CD14-positive monocyte (primary cell): ENCODE measurements at regions not wholly inside any gene's neighbourhood (a gene's known extent, or its start where the extent isn't known, plus 50 kb on each side); places are given as distances from the start of the nearest gene placed in this dataset.

Source experiments
- DNase-seq, 3 donors: peaks; one replicate each; pipeline ENCODE4 v3.0.0-alpha.2; 2011 to 2022
- H2AFZ ChIP-seq: 2 replicates; pipeline ENCODE4 v1.6.0; 2012; ENCODE audit warnings: mild to moderate bottlenecking, low read depth, low read length, inconsistent platforms; ENCODE audit not compliant: insufficient read depth, poor library complexity, severe bottlenecking
- H3K27ac ChIP-seq, 2 donors: 1 replicate in 1 of 2; 2 replicates in 1 of 2; pipeline ENCODE4 v1.5.1; 2012 to 2013; ENCODE audit warnings: low read length in 2 of 2, control low read depth in 1 of 2, inconsistent platforms in 1 of 2, low read depth in 1 of 2, mild to moderate bottlenecking in 1 of 2
- H3K27me3 ChIP-seq, 2 donors: one replicate each; pipeline versions ENCODE4 v1.6.0 to v1.6.1; 2011 to 2013; ENCODE audit warnings: low read length in 2 of 2; ENCODE audit not compliant: control insufficient read depth in 2 of 2, insufficient read depth in 2 of 2
- H3K36me3 ChIP-seq, 2 donors: replicated peaks in 1 of 2; 1 replicate in 1 of 2; 2 replicates in 1 of 2; pipeline versions ENCODE4 v1.5.1 to v1.6.1; 2012 to 2013; ENCODE audit warnings: low read length in 2 of 2, control low read depth in 1 of 2, inconsistent platforms in 1 of 2, mild to moderate bottlenecking in 1 of 2; ENCODE audit not compliant: insufficient read depth in 2 of 2, control insufficient read depth in 1 of 2
- H3K4me1 ChIP-seq, 2 donors: 1 replicate in 1 of 2; 2 replicates in 1 of 2; pipeline versions ENCODE4 v1.5.1 to v1.6.1; 2012 to 2013; ENCODE audit warnings: low read length in 2 of 2, control low read depth in 1 of 2, inconsistent platforms in 1 of 2, mild to moderate bottlenecking in 1 of 2, moderate library complexity in 1 of 2; ENCODE audit not compliant: insufficient read depth in 2 of 2, control insufficient read depth in 1 of 2
- H3K4me2 ChIP-seq: replicated peaks from 2 replicates; pipeline ENCODE3; 2012; ENCODE audit warnings: low read length, moderate library complexity, mild to moderate bottlenecking; ENCODE audit not compliant: poor library complexity, severe bottlenecking; ENCODE audit errors: extremely low read depth
- H3K4me3 ChIP-seq, 3 experiments: fragments of 200-600 bp in 1 of 3; sonication (generic) in 1 of 3; replicated peaks in 1 of 3; 1 replicate in 2 of 3; 2 replicates in 1 of 3; pipeline ENCODE4 v1.5.1; 2011 to 2013; ENCODE audit warnings: low read length in 3 of 3, mild to moderate bottlenecking in 3 of 3, control low read depth in 2 of 3, low read depth in 2 of 3, inconsistent platforms in 1 of 3, moderate library complexity in 1 of 3
- H3K79me2 ChIP-seq: 2 replicates; pipeline ENCODE4 v1.6.0; 2012; ENCODE audit warnings: mild to moderate bottlenecking, control low read depth, inconsistent platforms, low read length, moderate library complexity; ENCODE audit not compliant: insufficient read depth
- H3K9ac ChIP-seq: 2 replicates; pipeline ENCODE4 v1.6.0; 2017; ENCODE audit warnings: low read length, mild to moderate bottlenecking; ENCODE audit not compliant: insufficient read depth, poor library complexity, severe bottlenecking
- H3K9me3 ChIP-seq, 2 donors: replicated peaks in 1 of 2; 1 replicate in 1 of 2; 2 replicates in 1 of 2; pipeline versions ENCODE4 v1.5.1 to v1.6.1; 2012 to 2013; ENCODE audit warnings: low read length in 2 of 2, control low read depth in 1 of 2; ENCODE audit not compliant: control insufficient read depth in 1 of 2, insufficient read depth in 1 of 2
- H4K20me1 ChIP-seq: 2 replicates; pipeline ENCODE4 v1.6.0; 2012; ENCODE audit warnings: mild to moderate bottlenecking, low read length, control low read depth, moderate library complexity; ENCODE audit not compliant: insufficient read depth
- H3K27ac Mint-ChIP-seq, 7 donors: one replicate each; pipeline ENCODE4 v1.8.0; 2020; ENCODE audit warnings: mild to moderate bottlenecking in 7 of 7, mixed read lengths in 7 of 7, moderate library complexity in 6 of 7, inconsistent platforms in 2 of 7
- H3K27me3 Mint-ChIP-seq, 3 donors: one replicate each; pipeline ENCODE4 v1.8.0; 2021 to 2022; ENCODE audit warnings: low read depth in 3 of 3, mild to moderate bottlenecking in 3 of 3, mixed read lengths in 3 of 3, moderate library complexity in 3 of 3, inconsistent platforms in 1 of 3
- H3K36me3 Mint-ChIP-seq, 2 donors: one replicate each; pipeline ENCODE4 v1.8.0; 2020; ENCODE audit warnings: mixed read lengths in 2 of 2, inconsistent platforms in 1 of 2, mild to moderate bottlenecking in 1 of 2
- H3K4me1 Mint-ChIP-seq: one replicate; pipeline ENCODE4 v1.8.0; 2020; ENCODE audit warnings: mild to moderate bottlenecking, mixed read lengths
- H3K4me3 Mint-ChIP-seq, 2 donors: one replicate each; pipeline ENCODE4 v1.8.0; 2020; ENCODE audit warnings: mild to moderate bottlenecking in 2 of 2, mixed read lengths in 2 of 2, moderate library complexity in 1 of 2
- H3K9me3 Mint-ChIP-seq, 7 donors: one replicate each; pipeline ENCODE4 v1.8.0; 2020 to 2022; ENCODE audit warnings: mixed read lengths in 7 of 7, mild to moderate bottlenecking in 6 of 7, moderate library complexity in 6 of 7, inconsistent platforms in 2 of 7
- WGBS: methylation state at CpG from one replicate; pipeline ENCODE4 v1.1.5; 2013; ENCODE audit warnings: missing lambda C conversion rate; ENCODE audit not compliant: insufficient coverage; 5-methylcytosine and 5-hydroxymethylcytosine counted together
- intact Hi-C, 2 donors: fragments of 100-400 bp; cut with micrococcal nuclease; formaldehyde crosslinking; loops; one replicate each; pipeline versions ENCODE4 v1.15.0 to v1.15.1; 2023
- TF ChIP-seq, protein P1 (sequence below): fragments of 200-600 bp; IDR thresholded peaks from one replicate; pipeline ENCODE4 v1.8.0; 2022; ENCODE audit warnings: antibody characterized with exemption, mild to moderate bottlenecking

DNA sequence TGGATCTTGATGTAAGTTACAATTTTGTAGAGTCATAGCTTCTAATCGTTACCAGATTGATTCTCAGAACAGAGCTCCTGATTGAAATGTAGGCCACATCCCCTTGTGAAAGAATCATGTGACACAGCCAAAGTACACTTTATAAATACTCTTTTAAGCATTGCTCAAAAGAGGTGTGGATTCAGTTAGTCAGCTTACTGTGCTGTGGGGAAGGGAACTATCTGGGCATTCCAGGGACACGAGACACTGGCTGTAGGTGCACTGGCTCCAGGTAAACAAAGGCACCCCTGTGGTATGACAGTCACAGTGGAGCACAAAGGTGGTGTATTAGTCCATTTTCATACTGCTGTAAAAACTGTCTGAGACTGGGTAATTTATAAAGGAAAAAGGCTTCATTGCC, 222.8 kb downstream of the LIG4 start:
- no peaks in the 10 kb centered on the region for H3K36me3 ChIP-seq
- Mint-ChIP-seq H3K36me3 (no peaks in the 10 kb centered on the region), H3K9me3 (peaks cover 0 to 7% (median 4%) of the 10 kb centered on the region in 7 donors), H3K4me1 (no peaks in the 10 kb centered on the region), H3K27me3 (no peaks in the 10 kb centered on the region), H3K27ac (peak overlapping the region in 1 of 7 donors; percentile 35), H3K4me3 (no peak overlapping the region)
- no peak overlapping the region for H3K9ac ChIP-seq
- DNase-seq, result no peak
- 83% methylated on average over 2 of the region's 2 CpGs for WGBS
- H3K9me3 ChIP-seq, result peaks cover 3 to 4% of the 10 kb centered on the region in 2 donors
- H3K4me1 ChIP-seq, result no peaks in the 10 kb centered on the region
- no peak overlapping the region for H2AFZ ChIP-seq
- no peak overlapping the region for H3K27ac ChIP-seq
- TF ChIP-seq, protein P1, sequence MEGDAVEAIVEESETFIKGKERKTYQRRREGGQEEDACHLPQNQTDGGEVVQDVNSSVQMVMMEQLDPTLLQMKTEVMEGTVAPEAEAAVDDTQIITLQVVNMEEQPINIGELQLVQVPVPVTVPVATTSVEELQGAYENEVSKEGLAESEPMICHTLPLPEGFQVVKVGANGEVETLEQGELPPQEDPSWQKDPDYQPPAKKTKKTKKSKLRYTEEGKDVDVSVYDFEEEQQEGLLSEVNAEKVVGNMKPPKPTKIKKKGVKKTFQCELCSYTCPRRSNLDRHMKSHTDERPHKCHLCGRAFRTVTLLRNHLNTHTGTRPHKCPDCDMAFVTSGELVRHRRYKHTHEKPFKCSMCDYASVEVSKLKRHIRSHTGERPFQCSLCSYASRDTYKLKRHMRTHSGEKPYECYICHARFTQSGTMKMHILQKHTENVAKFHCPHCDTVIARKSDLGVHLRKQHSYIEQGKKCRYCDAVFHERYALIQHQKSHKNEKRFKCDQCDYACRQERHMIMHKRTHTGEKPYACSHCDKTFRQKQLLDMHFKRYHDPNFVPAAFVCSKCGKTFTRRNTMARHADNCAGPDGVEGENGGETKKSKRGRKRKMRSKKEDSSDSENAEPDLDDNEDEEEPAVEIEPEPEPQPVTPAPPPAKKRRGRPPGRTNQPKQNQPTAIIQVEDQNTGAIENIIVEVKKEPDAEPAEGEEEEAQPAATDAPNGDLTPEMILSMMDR, result no peak
- H3K27me3 ChIP-seq, result no peaks in the 10 kb centered on the region
- no peaks in the 10 kb centered on the region for H4K20me1 ChIP-seq
- no peak overlapping the region for H3K4me3 ChIP-seq
- H3K79me2 ChIP-seq, result no peaks in the 10 kb centered on the region
- intact Hi-C loops, result no loop called here
- no peak overlapping the region for H3K4me2 ChIP-seq

DNA sequence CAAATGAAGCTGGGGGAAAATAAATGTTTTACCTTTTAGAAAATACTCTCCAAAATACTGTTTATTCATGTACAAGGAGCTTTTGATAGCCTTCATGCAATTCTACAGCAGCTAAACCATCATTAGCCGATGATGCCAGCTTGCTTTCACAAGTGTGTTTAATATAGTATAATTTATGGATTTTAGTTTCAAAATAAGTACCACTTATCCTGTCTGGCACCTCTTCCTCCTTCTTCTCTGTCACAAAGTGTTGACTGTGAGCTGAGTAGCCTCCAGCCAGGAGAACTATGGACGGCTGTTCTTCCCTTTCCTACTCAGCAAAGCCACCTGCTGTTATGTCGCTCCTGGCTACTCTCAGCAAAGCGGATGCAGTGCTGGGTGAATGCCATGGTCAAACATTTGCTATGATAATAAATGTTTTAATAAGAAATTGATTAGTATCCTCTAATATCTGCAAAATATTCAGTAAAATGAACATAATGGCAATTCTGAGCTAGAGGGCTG, 238.2 kb downstream of the LIG4 start:
- Histone ChIP-seq H3K4me2 (no peak overlapping the region), H3K4me1 (no peaks in the 10 kb centered on the region), H3K9me3 (peaks cover 0 to 21% of the 10 kb centered on the region in 2 donors), H3K27ac (no peak overlapping the region), H3K79me2 (no peaks in the 10 kb centered on the region), H3K27me3 (no peaks in the 10 kb centered on the region), H3K9ac (no peak overlapping the region), H2AFZ (no peak overlapping the region), H3K4me3 (no peak overlapping the region), H3K36me3 (no peaks in the 10 kb centered on the region), H4K20me1 (no peaks in the 10 kb centered on the region)
- no peak overlapping the region for H3K27ac Mint-ChIP-seq
- no peaks in the 10 kb centered on the region for H3K27me3 Mint-ChIP-seq
- no CpG with 5 or more reads among the region's 4 CpGs for WGBS
- no peak for DNase-seq
- H3K36me3 Mint-ChIP-seq, result no peaks in the 10 kb centered on the region
- intact Hi-C loops, result no loop called here
- H3K9me3 Mint-ChIP-seq, result peaks cover 0 to 7% (median 1%) of the 10 kb centered on the region in 7 donors
- no peaks in the 10 kb centered on the region for H3K4me1 Mint-ChIP-seq
- H3K4me3 Mint-ChIP-seq, result no peak overlapping the region
- TF ChIP-seq, protein P1, result no peak
